HG03469 (cell line): ENCODE measurements at regions not wholly inside any gene's neighbourhood (a gene's known extent, or its start where the extent isn't known, plus 50 kb on each side); places are given as distances from the start of the nearest gene placed in this dataset.
"Not testable (repeated sequence)": the region's sequence is repeated elsewhere in the genome, so short reads cannot be mapped to it uniquely, and the experiment has no call there.

Source experiments
- ATAC-seq: cut with Tn5 transposase; IDR thresholded peaks from one replicate; pipeline ENCODE4 v1.9.1; 2021; ENCODE audit warnings: mild to moderate bottlenecking, moderate library complexity, moderate number of reproducible peaks; ENCODE audit not compliant: unreplicated experiment

DNA sequence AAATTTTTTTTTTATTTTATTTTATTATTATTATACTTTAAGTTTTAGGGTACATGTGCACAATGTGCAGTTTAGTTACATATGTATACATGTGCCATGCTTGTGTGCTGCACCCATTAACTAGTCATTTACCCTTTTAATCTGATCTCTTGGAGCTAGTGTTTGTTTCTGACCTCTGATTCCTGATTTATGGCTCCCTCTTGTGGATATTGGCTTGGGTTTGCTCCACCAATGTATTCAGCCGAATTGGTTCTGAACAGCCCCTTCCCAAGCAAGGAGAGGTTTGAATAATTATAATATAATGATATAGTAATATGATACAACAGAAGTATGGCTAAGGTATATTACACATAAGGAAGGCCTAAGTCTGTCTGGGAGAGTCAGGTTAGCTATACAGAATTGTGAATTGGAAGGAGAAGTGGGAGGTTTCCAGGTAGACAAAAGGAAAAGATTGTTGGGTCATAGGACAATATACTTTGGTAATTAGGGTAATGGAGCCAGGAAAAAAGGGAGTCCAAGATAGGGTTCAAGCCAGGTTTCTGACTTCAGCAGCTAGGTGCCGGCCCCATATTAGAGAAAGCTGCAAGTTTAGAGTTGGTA lies 53.1 kb upstream of the HMCN1 start:
- no peak for ATAC-seq

DNA sequence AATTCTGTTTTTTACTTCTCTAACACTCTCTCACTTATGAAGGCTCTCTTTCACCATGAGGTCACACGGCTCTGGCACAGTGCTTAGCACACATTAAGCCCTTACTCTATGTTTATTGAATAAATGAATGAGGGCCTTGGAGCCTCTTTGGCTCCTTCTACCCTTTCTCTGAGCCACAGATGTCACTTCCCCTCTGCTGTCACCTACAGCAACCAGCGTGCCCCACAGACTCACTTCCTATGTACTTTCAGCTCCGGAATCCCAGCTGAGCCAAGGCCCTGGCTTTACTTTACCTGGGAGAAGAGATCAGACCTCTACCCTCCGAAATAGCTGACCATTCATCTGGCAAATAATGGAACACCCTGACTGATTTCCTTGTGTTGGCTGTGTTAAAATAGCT lies 53.7 kb upstream of the HMCN1 start:
- peak; percentile 39 for ATAC-seq

DNA sequence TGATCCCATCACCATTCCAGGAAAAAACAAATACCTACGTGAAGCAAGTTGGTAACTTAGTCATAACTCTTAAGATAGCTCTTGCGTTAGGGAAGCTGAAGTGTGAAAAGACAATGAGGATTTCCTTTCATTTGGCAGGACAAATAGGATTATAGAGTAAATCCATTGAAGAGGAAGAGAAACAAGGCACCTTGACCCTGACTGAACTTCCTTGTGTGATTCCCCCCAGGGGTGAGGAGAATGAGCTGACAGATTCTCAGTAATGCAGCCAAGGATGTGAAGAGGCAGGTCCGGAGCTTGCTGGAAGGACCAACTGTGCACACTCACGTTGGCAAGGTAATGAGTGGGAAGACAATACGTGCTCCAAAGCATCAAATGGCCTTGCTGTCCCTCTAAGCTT lies 55.0 kb upstream of the HMCN1 start:
- no peak for ATAC-seq

DNA sequence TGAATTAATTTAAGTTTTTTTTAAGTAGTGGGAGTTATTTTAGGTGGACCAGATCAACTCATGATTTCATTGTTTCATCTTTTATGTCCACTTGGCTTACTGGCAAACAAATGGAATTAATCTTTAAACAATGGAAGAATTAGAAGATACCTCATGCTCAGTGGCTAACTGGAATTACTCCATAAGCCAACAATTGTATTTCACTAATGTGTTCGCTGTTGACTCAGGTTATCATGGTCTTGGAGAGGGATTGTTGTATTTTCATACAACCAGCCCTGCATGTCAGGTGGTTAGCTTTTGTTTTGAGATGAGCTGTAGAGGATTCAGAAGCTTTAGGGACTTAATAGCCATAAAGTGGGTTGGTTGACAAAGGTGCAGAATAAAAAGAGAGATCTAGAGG lies 57.2 kb upstream of the HMCN1 start:
- ATAC-seq, result no peak

DNA sequence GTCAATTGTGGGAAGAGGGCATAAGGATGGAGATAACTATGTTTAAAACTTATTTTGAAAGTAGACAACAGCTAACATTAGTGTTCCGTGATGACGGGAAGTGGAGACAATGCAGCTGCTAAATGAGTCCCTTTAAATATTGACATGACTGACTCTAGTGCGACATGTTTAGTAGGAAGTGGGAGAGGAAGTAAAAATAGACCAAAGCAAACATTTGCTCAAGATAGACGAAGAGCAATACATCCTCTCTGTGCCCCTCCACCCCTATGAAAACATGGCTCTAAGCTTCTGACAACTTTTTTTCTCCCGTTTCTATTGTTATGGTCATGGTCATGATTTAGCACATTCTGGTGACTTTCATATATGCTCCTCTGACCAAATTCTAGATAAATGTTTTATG lies 60.0 kb upstream of the HMCN1 start:
- ATAC-seq, result peak; percentile 75

DNA sequence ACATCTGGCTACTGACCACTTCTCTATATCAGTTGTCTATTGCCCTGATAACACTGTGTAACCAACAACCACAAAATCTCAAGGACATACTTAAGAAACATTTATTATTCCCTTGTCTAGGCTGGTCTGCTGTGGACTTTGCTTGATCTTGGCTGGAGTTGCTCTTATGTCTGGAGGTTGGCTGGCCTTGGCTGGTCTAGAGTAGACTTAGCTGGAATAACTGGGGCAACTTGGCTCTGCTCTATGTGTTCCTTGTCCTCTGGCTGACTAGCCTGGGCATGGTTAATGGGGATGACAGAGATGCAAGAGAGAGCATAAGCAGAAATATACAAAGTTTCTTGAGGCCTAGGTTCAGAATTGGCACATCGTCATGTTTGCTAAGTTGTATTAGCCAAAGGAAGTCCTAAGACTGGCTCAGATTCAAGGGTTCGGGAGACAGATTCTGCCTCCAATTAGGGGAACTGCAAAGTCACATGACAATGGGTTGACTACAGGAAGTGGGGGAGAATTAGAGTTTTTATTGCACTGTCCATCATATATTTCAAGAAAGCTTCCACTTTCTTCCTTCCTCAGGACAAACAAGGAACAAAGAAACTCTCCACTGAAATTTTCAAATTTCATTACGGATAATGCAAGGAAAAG lies 61.4 kb upstream of the HMCN1 start:
- no peak for ATAC-seq

DNA sequence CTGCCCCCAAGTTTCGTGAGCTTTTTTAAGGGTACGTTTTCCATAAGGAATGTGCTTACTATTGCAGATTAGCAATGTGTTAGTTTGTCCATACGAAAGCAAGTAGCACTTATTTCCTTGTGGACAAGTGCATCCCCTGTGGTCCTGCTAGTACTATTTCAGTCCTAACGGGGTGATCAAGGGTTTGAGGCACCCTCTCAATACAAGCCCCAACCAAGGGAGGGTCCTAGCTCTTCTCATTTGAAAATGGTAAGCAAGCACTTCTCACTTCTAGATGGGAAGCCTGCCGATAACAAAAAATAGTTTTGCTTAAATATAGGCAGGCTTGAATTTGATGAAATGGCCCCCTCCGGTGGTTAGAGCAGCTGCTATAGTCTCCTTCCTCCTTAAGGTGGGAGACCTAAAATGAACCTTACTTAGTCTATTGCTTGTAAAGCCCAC lies 64.0 kb upstream of the HMCN1 start:
- no peak for ATAC-seq

DNA sequence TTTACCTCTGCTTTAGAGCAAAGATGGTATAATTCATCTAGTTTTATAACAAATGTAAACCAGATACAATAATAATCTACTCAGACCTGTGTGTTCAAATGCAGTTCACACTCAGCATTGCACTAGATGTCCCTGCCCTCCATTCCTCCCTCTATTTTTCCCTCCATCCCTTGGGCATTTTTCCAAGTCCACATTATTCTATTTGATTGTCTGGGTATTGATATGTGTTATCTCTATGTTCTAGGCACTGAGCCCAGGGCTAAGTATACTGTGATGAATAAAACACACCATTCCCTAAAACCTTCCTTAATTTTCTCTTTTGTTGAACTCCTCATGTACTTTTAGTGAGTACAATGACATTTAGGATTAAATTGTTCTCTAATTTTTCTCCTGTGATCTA lies 66.2 kb upstream of the HMCN1 start:
- no peak for ATAC-seq

DNA sequence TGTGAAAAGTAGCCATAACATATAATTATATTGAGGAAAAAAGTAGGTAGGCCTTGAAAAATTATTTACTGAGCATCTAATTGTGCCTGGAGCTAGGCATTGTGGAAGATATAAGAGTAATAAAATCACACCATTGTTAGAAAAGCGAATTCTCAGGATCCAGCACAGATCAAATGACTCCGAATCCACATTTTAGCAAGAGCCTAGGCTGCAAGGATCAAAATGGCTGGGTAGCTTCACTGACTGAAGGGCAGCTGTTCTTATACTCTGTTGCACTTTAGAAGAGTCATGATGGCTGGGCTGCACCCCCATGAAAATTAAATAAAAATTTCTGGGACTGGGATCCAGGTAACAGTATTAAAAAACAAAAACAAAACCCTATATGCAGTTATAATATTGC lies 67.6 kb upstream of the HMCN1 start:
- no peak for ATAC-seq

DNA sequence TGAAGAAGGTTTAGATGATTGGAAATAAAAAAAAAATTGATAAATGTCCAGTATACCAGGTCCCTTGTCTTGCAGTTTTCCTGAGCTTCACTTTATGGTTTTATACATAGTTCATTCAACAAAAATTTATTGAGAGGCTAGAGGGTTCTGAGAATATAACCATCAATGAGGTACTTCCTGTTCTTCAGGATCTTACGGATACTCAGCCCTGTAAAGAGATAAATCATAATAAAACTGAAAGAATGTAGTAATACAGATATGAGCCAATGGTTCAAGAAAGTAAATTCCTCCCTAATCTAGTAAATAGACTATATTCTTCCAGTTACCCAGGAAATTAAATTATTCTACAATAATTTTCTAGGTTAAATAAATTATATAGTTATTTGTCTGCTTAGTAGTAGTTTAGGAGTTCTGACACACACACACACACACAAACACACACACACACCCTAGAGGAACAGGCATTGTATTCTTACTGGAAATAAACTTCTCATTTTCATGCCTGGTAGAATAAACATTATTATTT lies 70.4 kb upstream of the HMCN1 start:
- ATAC-seq, result no peak

DNA sequence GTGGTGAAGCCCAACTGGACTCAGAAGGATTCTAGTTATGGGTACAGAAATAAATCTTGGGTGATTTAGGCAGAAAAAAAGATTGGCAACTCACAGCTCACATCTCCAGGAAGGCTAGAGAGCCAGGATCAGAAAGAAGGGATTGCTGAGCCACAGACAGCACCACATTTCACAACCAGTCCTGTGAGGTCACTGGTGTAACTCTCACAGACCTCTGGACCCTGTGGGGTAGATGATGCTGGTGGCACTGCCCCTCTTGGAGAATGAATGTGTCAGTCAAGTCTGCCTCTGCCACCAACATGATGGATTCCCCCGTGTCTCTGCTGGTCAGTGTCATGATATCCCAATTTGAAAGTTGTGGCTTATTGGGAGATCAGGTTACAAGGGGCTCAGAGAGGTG lies 70.9 kb upstream of the HMCN1 start:
- ATAC-seq, result no peak

DNA sequence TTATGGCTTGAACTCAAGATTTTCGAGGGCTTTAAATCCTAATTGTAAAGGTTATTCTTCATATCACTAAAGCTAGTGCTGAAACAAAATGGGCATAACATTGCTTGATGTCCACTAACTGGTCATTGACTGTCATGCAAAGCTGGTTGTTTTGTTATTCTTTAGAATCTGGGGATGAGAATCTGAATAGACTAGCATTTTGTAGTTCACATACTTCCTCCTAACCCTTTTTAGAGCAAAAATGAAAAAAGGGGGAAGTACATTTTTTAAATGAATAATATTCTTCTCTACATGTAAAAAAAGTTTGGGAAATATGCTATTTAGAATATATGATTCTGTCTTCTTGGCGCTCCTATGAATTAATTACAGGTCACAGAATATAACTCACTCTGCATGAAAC lies 72.2 kb upstream of the HMCN1 start:
- no peak for ATAC-seq

DNA sequence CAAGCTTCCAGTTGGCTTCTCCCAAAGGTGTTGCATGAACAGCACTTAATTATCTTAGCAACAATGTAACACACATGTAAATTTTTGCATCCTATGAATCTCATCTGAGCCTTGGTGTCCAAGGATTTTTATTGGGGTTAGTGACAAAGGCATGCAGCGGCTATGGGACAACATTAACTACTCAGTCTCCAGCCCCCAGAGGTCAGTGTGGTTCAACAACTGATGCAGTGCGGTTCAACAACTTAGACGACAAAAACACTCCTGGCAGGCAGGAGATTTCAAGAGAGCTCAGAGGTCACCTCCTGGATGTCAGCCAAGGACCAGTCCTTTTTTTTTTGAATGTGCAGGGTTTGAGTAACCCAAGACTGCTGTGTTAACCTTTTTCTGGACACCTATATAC lies 77.5 kb upstream of the HMCN1 start:
- no peak for ATAC-seq

DNA sequence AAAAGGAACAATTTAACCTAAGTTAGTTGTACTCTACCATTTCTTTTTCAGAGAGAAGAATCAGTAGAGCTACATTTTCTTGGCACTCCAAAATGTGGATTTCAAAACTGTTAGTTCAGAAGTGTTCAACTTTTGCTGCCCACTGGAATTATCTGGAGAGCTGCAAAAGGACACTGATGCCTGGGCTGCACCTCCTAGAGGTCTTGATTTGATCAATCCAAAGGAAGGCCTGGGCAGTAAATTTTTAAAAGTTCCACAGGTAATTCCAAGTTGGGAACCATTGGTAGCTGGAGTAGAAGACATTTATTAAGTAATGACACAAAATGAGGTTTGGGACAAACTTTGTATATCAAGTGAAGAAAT lies 79.3 kb upstream of the HMCN1 start:
- ATAC-seq, result no peak

DNA sequence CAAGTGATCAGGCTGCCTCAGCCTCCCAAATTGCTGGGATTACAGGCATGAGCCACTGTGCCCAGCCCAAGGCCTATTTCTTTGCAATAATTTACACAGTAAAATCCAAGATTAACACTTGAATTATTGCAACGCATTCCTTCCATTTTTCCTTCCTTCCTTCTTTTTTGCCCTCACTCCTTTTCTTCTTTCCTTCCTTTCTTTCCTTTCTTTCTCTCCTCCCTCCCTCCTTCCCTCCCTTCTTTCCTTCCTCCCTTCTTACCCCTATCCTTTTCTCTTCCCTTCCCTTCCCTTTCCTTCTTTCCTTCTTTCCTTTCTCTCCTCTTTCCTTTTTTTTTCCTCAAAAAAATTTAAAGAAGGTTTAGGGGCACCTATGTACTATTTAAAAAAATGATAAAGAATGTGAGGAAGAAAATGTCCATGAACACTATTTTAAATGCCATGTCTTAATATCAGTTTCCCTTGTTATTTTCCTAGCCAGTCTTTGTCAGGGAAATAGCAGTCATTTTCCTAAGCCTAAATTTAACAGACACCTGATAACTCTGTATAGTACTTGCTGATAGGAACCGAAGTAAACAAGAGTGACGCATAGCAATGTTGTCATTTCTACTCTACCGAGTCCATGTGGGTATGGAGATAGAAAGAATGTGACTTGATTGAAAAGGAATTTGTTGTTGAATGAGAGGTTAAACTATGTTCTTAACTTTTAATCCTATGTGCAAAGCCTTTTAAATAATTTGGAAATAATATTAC lies 79.8 kb upstream of the HMCN1 start:
- ATAC-seq, result no peak

DNA sequence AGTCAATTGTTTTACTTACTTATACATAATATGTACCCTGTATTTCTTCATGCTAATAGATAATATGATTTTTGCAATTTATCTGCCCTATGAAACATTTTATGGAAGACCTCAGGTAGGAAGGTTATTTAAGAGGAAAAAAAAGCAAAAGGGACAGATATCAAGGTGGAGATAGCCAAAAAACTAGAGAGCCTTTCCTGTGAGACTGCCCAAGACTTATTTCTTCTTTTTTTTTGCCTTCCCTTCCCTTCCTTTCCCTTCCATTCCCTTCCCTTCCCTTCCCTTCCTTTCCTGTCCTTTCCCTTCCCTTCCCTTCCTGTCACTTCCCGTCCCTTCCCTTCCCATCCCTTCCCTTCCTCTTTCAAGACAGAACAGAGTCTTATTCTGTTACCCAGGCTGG lies 80.6 kb upstream of the HMCN1 start:
- no peak for ATAC-seq

DNA sequence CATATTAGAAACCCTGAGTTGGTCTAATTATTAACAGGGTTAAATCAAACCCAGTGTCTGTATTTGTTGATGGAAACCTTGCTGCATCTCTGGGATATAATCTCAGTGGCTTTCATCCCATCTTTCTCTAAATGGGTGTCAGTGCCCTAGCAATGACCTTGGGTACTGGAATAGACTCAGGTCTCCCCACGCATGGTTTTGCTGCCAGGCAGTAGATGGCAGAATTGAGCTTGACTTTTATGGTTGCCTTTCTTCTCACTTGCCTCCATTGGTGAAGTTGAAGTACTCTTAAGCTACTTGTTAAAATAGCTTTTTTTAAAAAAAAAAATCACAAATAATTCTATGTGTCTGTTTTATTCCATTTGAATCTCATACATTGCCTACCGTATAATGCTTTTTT lies 81.8 kb upstream of the HMCN1 start:
- no peak for ATAC-seq

DNA sequence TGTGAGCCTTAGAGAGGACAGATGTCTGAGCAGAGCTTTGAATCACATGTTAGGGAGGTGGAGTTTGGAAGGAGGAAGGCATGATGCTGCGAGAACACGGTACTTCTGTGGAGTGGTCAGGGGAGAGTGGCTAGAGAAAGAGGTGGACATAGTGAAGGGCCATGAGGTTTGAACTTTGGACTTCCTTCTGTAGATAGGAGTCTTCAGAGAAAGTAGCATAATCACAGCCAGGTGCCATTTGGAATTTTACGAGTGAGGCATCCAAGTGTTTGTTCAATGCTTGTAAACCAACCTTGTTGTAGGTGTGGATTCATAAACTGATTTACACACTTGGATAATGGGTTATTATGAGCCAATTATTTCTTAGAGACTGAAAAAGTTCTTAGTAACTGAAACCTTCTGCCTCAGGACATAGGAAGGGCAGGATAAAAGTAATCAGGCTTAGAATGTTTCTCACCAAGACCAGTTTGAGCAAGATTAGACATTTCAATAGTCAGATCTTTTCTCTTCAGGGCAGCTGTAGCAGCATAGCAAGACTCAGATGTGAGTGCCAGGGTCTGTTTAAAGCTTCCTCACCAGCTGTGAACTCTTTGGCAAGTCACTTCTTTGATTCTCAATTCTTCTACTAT lies 83.5 kb upstream of the HMCN1 start:
- ATAC-seq, result no peak

DNA sequence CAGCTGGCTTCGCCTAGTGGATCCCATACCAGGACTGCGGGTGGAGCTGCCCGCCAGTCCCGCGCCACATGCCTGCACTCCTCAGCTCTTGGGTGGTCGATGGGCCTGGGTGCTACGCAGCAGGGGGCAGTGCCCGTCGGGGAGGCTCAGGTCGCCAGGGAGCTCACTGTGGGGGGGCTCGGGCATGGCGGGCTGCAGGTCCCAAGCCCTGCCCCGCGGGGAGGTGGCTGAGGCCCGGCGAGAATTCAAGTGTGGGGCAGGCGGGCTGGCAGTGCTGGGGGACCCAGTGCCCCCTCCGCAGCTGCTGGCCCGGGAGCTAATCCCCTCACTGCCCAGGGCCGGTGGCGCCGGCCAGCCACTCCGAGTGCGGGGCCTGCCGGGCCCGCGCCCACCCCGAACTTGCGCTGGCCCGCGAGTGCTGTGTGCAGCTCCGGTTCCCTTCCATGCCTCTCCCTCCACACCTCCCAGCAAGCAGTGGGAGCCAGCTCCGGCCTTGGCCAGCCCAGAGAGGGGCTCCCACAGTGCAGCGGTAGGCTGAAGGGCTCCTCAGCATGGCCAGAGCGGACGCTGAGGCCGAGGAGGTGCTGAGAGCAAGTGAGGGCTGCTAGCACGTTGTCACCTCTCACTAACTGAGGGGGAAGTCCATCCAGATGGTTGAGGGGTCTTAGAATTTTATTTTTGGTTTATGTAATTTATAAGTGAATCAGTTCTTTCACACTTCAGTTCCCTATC lies 85.2 kb upstream of the HMCN1 start:
- no peak for ATAC-seq

DNA sequence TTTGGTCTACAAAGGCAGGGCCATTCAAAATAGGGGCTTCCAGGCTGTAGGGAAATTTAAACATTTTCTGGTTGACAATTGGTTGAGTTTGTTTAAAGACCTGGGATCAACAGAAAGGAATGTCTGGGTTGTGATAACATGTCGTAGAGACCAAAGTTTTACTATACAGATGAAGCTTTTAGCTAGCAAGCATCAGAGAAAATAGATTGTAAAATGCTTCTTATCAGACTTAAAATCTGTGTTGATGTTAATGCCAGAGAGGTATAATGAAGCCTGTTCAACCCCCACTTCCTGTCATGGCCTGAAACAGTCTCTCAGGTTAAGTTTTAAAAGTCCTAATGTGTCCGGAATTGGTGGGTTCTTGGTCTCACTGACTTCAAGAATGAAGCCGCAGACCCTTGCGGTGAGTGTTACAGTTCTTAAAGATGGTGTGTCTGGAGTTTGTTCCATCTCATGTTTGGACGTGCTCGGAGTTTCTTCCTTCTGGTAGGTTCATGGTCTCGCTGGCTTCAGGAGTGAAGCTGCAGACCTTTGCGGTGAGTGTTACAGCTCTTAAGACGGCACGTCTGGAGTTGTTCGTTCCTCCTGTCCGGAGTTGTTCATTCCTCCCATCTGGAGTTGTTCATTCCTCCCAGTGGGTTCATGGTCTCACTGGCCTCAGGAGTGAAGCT lies 86.5 kb upstream of the HMCN1 start:
- not testable (repeated sequence) for ATAC-seq
